Effector CD4-positive, alpha-beta T cell (primary cell): ENCODE measurements at regions not wholly inside any gene's neighbourhood (a gene's known extent, or its start where the extent isn't known, plus 50 kb on each side); places are given as distances from the start of the nearest gene placed in this dataset.
"Not testable (repeated sequence)": the region's sequence is repeated elsewhere in the genome, so short reads cannot be mapped to it uniquely, and the experiment has no call there.

Experiments
- DNase-seq: peaks from one replicate; pipeline ENCODE4 v3.0.0-alpha.2; 2020

DNA sequence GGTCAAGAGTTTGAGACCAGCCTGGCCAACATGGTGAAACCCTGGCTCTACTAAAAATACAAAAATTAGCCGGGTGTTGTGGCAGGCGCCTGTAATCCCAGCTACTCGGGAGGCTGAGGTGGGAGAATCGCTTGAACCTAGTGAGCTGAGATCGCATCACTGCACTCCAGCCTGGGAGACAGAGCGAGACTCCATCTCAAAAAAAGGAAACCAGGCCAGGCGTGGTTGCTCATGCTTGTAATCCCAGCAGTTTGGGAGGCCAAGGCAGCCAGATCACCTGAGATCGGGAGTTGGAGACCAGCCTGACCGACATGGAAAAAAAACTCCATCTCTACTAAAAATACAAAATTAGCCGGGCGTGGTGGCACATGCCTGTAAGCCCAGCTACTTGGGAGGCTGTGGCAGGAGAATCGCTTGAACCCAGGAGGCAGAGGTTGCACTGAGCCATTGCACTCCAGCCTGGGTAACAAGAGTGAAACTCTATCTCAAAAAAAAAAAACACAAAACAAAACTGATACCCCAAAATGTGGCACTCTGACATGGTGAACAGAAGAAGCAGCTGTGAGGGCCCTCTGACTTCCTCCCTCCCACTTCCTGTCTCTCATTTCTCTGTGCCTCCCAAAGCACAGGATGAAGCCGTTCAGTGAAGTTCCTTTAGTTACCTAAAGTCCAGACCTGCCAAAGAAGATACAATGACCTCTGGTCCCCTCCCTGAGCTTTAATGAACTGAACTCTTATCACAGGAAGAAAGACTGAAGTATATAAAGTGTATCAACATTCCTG is 93.2 kb upstream of the GRIN2A start:
- not testable (repeated sequence) for DNase-seq

DNA sequence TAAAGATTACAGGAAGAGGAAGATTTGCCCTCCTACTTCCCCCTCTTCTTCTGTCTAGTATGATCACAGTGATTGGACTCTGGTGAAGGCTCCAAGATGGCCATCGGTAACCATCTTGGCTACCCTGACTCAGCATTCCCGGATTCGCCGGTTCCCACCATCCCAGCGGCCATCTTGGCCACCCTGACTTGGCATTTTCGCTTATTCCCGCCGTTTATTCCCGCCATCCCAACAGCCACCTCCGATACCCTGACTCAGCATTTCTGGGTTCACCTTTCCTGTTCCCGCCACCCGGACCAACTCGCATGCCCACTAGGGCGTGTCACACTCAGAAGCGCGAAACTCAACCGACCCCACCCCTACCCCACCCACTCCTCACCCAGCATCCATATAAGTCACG is 95.4 kb upstream of the GRIN2A start:
- DNase-seq: no peak

GRCh38 chr16:10280262-10281170 is 98.3 kb upstream of the GRIN2A start:
- DNase-seq: no peak

GRCh38 chr16:10282367-10282766 is 100.1 kb upstream of the GRIN2A start:
- DNase-seq: no peak

DNA sequence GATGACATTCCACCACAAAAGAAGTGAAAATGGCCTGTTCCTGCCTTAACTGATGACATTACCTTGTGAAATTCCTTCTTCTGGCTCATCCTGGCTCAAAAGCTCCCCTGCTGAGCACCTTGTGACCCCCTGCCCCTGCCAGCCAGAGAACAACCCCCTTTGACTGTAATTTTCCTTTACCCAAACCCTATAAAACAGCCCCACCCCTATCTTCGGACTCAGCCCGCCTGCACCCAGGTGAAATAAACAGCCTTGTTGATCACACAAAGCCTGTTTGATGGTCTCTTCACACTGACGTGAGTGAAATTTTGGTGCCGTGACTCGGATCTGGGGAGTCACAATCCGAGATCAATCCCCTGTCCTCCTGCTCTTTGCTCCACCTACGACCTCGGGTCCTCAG is 101.0 kb upstream of the GRIN2A start:
- not testable (repeated sequence) for DNase-seq

DNA sequence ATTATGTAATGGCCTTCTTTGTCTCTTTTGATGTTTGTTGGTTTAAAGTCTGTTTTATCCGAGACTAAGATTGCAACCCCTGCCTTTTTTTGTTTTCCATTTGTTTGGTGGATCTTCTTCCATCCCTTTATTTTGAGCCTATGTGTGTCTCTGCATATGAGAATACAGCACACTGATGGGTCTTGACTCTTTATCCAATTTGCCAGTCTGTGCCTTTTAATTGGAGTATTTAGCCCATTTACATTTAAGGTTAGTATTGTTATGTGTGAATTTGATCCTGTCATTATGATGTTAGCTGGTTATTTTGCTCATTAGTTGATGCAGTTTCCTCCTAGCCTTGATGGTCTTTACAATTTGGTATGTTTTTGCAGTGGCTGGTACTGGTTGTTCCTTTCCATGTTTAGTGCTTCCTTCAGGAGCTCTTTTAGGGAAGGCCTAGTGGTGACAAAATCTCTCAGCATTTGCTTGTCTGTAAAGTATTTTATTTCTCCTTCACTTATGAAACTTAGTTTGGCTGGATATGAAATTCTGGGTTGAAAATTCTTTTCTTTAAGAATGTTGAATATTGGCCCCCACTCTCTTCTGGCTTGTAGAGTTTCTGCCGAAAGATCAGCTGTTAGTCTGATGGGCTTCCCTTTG is 95.3 kb upstream of the ATF7IP2 start:
- not testable (repeated sequence) for DNase-seq

DNA sequence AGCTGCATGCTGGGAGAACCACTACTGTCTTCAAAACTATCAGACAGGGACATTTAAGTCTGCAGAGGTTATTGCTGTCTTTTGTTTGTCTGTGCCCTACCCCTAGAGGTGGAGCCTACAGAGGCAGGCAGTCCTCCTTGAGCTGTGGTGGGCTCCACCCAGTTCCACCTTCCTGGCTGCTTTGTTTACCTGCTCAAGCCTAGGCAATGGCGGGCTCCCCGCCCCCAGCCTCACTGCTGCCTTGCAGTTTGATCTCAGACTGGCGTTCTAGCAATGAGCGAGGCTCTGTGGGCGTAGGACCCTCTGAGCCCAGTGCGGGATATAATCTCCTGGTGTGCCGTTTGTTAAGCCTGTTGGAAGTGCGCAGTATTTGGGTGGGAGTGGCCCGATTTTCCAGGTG is 93.7 kb upstream of the ATF7IP2 start:
- not testable (repeated sequence) for DNase-seq

DNA sequence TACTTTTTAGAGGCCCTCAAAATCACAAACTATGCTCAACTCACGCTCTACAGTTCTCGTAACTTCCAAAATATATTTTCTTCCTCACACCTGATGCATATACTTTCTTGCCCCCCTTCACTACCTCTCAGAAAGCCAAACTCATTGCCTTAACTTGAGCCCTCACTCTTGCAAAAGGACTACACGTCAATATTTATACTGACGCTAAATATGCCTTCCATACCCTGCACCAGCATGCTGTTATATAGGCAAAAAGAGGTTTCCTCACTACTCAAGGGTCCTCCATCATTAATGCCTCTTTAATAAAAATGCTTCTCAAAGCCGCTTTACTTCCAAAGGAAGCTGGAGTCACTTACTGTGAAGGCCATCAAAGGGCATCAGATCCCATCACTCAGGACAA is 92.9 kb upstream of the ATF7IP2 start:
- DNase-seq: not testable (repeated sequence)

DNA sequence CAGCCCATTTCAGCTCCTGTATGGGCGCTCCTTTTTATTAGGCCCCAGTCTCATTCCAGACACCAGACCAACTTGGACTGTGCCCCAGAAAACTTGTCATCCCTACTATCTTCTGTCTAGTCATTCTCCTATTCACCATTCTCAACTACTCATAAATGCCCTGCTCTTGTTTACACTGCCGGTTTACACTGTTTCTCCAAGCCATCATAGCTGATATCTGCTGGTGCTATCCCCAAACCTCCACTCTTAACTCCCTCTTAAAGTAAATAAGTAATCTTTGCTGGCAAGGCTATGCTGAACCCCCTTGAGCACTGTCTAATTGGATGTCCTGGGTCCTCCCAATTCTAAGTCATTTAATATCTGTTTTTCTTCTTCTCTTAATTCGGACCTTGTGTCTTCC is 91.7 kb upstream of the ATF7IP2 start:
- DNase-seq: not testable (repeated sequence)

- no peak for DNase-seq
Measured at GRCh38 chr16:10296956-10297340, 88.9 kb upstream of the ATF7IP2 start.

GRCh38 chr16:10297341-10298006 is 88.4 kb upstream of the ATF7IP2 start:
- no peak for DNase-seq

DNA sequence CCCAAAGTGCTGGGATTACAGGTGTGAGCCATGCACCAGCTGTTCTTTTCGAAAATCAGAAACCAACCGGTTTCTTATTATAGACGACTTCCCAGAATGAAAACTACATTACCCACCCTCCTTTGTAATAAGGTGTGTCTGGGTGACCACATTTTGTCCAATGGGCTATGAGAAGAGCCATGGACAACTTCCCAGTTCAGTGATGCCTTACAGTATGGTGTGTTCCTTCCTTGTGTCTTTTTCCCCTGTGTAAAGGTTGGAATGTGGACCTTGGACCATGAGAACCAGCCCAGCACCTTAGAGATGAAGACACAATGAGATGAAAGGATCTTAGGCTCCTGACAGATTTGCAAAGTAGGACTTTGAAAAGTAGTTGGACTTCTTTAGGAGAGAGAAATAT is 85.0 kb upstream of the ATF7IP2 start:
- DNase-seq: no peak

DNA sequence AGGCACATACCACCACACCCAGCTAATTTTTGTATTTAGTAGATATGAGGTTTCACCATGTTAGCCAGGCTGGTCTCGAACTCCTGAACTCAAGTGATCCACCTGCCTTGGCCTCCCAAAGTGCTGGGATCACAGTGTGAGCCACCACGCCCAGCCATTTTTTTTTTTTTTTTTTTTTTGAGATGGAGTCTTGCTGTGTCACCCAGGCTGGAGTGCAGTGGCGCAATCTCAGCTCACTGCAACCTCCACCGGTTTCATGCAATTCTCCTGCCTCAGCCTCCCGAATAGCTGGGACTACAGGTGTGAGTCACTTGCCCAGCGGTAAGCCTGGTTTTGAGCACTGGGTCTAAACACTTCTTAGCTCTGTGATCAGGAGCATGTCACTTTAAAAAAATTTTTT is 84.3 kb upstream of the ATF7IP2 start:
- not testable (repeated sequence) for DNase-seq

GRCh38 chr16:10305912-10306311 is 79.9 kb upstream of the ATF7IP2 start:
- no peak for DNase-seq

DNA sequence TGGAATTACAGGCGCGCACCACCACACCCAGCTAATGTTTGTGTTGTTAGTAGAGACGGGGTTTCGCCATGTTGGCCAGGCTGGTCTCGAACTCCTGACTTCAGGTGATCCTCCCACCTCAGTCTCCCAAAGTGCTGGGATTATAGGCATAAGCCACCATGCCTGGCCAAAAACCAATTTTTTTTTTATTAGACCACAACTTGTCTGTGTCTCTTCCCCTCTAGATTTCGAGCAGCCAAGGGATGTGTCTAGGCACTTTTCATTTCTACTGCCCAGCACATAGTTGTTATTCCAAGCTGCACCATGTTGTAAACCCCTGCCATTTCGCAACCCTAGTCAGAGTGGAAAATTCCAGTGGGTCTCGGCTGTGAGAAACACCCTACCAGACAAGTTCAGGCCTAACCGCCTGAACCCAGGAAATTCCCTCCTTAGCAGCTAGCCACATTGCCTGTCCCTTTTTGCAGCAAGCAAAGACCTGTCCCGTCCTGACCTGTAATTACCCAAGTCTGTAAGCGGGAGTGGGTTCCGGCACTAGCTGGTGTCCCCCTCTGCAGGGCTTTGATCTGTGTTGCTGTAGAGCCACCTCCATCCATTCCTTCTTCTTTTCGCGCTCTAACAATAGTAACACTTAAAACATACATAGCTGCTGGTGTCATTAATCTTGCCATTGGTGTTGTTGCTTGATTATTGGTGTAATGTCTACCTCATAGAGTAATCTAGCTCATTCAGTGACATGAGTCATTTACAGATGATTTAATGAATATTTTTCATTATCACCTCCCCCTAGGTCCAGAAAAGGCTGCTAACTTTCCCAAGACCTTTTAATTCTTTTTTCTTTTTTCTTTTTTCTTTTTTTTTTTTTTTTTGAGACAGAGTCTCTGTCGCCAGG is 77.3 kb upstream of the ATF7IP2 start:
- DNase-seq: no peak

GRCh38 chr16:10309271-10309932 is 76.5 kb upstream of the ATF7IP2 start:
- no peak for DNase-seq

DNA sequence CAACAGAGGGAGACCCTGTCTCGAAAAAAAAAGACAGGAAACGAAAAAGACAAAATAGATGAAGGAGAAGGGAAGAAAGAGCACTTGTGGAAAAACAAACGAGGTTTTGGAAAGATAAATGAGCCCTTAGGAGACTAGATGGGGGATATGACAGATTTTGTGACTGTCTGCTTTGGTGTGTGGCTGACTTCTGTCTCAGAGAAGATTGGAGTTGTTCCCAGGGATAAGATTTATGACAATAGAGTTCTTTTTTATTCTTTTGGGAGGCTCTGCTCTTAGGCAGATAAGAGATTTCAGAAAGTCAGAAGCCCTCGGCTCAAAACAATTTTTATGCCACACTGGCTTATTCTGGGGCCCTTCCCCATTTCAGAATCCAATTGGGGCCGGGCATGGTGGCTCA is 73.9 kb upstream of the ATF7IP2 start:
- DNase-seq: no peak

DNA sequence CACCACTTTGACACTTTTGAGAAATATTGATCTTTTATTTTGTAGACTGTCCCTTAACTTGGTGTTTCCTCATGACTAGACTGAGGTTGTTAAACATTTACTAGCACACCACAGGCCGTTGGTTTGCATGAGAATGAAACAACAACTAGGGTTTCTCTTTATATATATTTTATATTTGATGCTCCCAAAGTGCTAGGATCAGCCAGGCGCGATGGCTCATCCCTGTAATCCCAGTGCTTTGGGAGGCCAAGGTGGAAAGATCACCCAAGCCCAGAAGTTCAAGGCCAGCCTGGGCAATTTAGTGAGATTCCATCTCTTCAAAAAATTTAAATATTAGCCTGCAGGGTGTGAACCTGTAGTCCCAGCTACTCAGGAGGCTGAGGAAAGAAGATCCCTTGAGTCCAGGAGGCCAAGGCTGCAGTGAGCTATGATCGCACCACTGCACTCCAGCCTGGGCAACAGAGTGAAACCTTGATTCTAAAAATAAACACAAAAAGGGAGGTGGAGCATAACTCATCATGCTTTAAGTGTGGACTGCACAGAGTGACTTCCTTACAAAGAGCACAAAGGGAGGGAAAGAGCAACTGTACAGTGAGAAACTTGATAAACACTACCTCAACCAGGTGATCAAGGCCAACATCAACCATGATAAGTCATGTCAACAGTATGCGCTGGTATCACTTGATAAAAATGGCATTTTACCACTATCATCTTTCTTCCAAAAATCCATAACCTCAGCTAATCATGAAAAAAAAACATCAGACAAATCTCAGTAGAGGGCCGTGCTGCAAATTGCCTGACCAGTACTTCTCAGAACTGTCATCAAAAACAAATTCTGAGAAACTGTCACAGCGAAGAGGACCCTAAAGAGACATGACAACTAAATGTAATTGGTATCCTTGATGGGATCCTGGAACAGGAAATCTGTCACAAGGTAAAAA is 72.8 kb upstream of the ATF7IP2 start:
- DNase-seq: no peak

DNA sequence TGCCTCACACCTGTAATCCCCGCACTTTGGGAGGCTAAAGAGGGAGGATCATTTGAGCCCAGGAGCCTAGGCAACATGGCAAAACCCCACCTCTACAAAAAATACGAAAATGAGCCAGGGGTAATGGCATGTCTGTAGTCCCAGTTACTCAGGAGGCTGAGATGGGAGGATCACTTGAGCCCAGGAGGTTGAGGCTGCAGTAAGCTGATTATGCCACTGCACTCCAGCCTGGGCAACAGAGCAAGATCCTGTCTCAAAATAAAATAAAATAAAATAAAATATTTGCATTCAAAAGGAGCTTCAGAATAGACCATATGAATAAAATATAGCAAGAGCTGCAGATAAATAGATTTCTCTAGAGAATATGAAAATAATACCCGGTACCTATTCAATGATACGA is 71.5 kb upstream of the ATF7IP2 start:
- no peak for DNase-seq

DNA sequence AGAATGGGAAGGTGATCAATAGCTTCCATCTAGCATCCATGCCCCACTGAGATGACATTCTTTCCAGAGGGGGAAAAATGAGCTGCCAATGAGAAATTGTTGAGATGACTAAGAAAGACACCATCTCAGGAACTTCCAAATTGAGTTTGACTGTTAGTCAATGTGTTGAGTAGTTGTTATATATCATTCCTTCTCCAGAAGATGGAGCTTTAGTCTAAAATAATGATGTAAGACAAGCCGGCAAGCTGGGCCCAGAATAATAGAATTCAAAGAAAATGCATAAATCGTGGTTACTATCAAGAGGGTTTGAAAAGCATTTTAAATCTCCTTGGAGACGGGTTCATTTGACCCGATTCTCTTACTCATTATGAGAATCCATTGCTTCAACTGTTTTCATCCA is 71.0 kb upstream of the ATF7IP2 start:
- no peak for DNase-seq
